ENCODE measurements at regions not wholly inside any gene's neighbourhood (a gene's known extent, or its start where the extent isn't known, plus 50 kb on each side); places are given as distances from the start of the nearest gene placed in this dataset.

GRCh38 chr11:19355601-19356000 lies 114.9 kb upstream of the E2F8 start:
- ATAC-seq: no peak

GRCh38 chr11:19353287-19353850 lies 112.6 kb upstream of the E2F8 start:
- ATAC-seq: no peak

- ATAC-seq: no peak
Measured at GRCh38 chr11:19352771-19353160, 112.0 kb upstream of the E2F8 start.

GRCh38 chr11:19352072-19352770 lies 111.5 kb upstream of the E2F8 start:
- no peak for ATAC-seq

GRCh38 chr11:19351426-19351825 lies 110.7 kb upstream of the E2F8 start:
- no peak for ATAC-seq

GRCh38 chr11:19350160-19350559 lies 109.4 kb upstream of the E2F8 start:
- ATAC-seq: no peak

- no peak for ATAC-seq
Measured at GRCh38 chr11:19349340-19350025, 108.7 kb upstream of the E2F8 start.

- ATAC-seq: no peak
Measured at GRCh38 chr11:19347911-19348310, 107.2 kb upstream of the E2F8 start.

GRCh38 chr11:19345848-19346681 lies 105.3 kb upstream of the E2F8 start:
- ATAC-seq: no peak

GRCh38 chr11:19345519-19345847 lies 104.7 kb upstream of the E2F8 start:
- no peak for ATAC-seq

- no peak for ATAC-seq
Measured at GRCh38 chr11:19344661-19345518, 104.1 kb upstream of the E2F8 start.

GRCh38 chr11:19342036-19342435 lies 101.3 kb upstream of the E2F8 start:
- ATAC-seq: no peak

GRCh38 chr11:19338375-19338774 lies 97.6 kb upstream of the E2F8 start:
- ATAC-seq: no peak

- ATAC-seq: no peak
Measured at GRCh38 chr11:19337779-19338178, 97.0 kb upstream of the E2F8 start.

- ATAC-seq: no peak
Measured at GRCh38 chr11:19336331-19336730, 95.6 kb upstream of the E2F8 start.

GRCh38 chr11:19332476-19332875 lies 91.7 kb upstream of the E2F8 start:
- no peak for ATAC-seq

- ATAC-seq: no peak
Measured at GRCh38 chr11:19330416-19330815, 89.7 kb upstream of the E2F8 start.

- no peak for ATAC-seq
Measured at GRCh38 chr11:19329970-19330369, 89.2 kb upstream of the E2F8 start.

- no peak for ATAC-seq
Measured at GRCh38 chr11:19328586-19329311, 88.0 kb upstream of the E2F8 start.

- no peak for ATAC-seq
Measured at GRCh38 chr11:19327280-19327679, 86.5 kb upstream of the E2F8 start.

GRCh38 chr11:19326499-19326898 lies 85.8 kb upstream of the E2F8 start:
- ATAC-seq: no peak

- no peak for ATAC-seq
Measured at GRCh38 chr11:19323502-19323901, 82.8 kb upstream of the E2F8 start.

All from activated CD4-positive, CD25-positive, alpha-beta regulatory T cell treated with anti-CD3 and anti-CD28 coated beads, Interleukin-2, amount 50 U/mL, for 24 hours (primary cell).